IPS-15b (cell line): ENCODE measurements at regions not wholly inside any gene's neighbourhood (a gene's known extent, or its start where the extent isn't known, plus 50 kb on each side); places are given as distances from the start of the nearest gene placed in this dataset.

Experiments
- H3K27me3 ChIP-seq: one replicate; pipeline ENCODE4 v1.6.1; 2013; ENCODE audit warnings: low read length; ENCODE audit not compliant: control insufficient read depth, insufficient read depth
- H3K36me3 ChIP-seq: one replicate; pipeline ENCODE4 v1.6.1; 2013; ENCODE audit warnings: low read length; ENCODE audit not compliant: control insufficient read depth, insufficient read depth
- H3K4me1 ChIP-seq: one replicate; pipeline ENCODE4 v1.6.1; 2013; ENCODE audit warnings: mild to moderate bottlenecking, low read length; ENCODE audit not compliant: control insufficient read depth, insufficient read depth
- H3K4me3 ChIP-seq: one replicate; pipeline ENCODE4 v1.5.1; 2013; ENCODE audit warnings: low read depth, low read length
- H3K9ac ChIP-seq: one replicate; pipeline ENCODE4 v1.6.1; 2013; ENCODE audit warnings: low read depth, mild to moderate bottlenecking, low read length
- H3K9me3 ChIP-seq: one replicate; pipeline ENCODE4 v1.6.1; 2013; ENCODE audit warnings: mild to moderate bottlenecking, low read length; ENCODE audit not compliant: control insufficient read depth, insufficient read depth

DNA sequence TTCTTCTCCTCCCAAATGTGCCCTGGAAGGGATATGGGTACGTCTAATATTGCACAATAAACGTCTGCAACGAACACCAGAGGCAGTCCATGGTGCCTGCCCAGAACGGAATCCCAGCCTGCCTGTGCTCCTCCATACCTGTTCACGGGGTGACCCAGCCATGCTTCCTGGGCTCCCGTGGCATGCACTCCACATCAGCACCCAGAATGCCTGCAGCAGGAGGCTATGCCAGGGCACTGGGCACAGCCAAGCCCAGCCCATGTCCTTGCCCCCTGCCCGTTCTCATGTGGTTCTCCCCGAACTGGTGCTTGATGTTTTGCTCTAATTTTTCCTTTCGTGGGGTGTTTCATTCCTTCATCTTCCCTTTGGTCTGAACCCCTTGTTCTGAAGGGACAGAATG, 404.3 kb downstream of the BCL11B start:
- no peaks in the 10 kb centered on the region for H3K27me3 ChIP-seq
- no peaks in the 10 kb centered on the region for H3K4me1 ChIP-seq
- H3K4me3 ChIP-seq = no peak overlapping the region
- no peaks in the 10 kb centered on the region for H3K9me3 ChIP-seq
- H3K36me3 ChIP-seq = no peaks in the 10 kb centered on the region
- no peak overlapping the region for H3K9ac ChIP-seq

- Histone ChIP-seq H3K9me3 (no peaks in the 10 kb centered on the region), H3K4me3 (no peak overlapping the region), H3K36me3 (no peaks in the 10 kb centered on the region)
Observed at GRCh38 chr14:98868866-98869265, 403.1 kb downstream of the BCL11B start.

GRCh38 chr14:98871796-98872195, 400.2 kb downstream of the BCL11B start:
- Histone ChIP-seq H3K36me3 (no peaks in the 10 kb centered on the region), H3K9me3 (no peaks in the 10 kb centered on the region), H3K9ac (no peak overlapping the region), H3K4me3 (no peak overlapping the region), H3K4me1 (no peaks in the 10 kb centered on the region), H3K27me3 (no peaks in the 10 kb centered on the region)

More at GRCh38 chr14:98868866-98869265, 403.1 kb downstream of the BCL11B start:
- Histone ChIP-seq H3K4me1 (no peaks in the 10 kb centered on the region), H3K9ac (no peak overlapping the region), H3K27me3 (no peaks in the 10 kb centered on the region)

- H3K27me3 ChIP-seq = no peaks in the 10 kb centered on the region
- no peaks in the 10 kb centered on the region for H3K9me3 ChIP-seq
- H3K9ac ChIP-seq = no peak overlapping the region
- H3K4me3 ChIP-seq = no peak overlapping the region
- no peaks in the 10 kb centered on the region for H3K4me1 ChIP-seq
- no peaks in the 10 kb centered on the region for H3K36me3 ChIP-seq
Observed at GRCh38 chr14:98877065-98877464, 394.9 kb downstream of the BCL11B start.

DNA sequence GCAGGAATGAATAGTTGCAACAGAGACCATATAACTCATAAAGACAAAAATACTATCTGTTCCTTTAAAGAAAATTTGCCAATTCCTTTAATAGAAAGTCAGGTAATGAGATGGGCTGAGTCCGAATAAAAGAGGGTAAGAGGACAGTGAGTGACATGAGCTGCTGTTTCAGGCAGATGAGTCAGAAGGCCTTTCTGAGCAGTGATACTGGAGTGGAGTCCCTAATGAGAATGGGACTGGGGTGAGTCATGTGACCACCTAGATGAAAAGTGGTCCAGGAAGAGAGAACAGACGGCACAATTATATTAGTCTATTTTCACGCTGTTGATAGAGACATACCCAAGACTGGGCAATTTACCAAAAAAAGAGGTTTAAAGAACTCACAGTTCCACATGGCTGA, 393.7 kb downstream of the BCL11B start:
- Histone ChIP-seq H3K9me3 (no peaks in the 10 kb centered on the region), H3K9ac (no peak overlapping the region), H3K4me3 (no peak overlapping the region), H3K36me3 (no peaks in the 10 kb centered on the region), H3K27me3 (no peaks in the 10 kb centered on the region), H3K4me1 (no peaks in the 10 kb centered on the region)

- Histone ChIP-seq H3K9me3 (no peaks in the 10 kb centered on the region), H3K9ac (no peak overlapping the region), H3K4me3 (no peak overlapping the region), H3K4me1 (no peaks in the 10 kb centered on the region), H3K36me3 (peaks cover 3% of the 10 kb centered on the region), H3K27me3 (no peaks in the 10 kb centered on the region)
Observed at GRCh38 chr14:98886982-98887381, 385.0 kb downstream of the BCL11B start.

- no peak overlapping the region for H3K9ac ChIP-seq
- peaks cover 3% of the 10 kb centered on the region for H3K36me3 ChIP-seq
- H3K27me3 ChIP-seq = no peaks in the 10 kb centered on the region
- no peaks in the 10 kb centered on the region for H3K4me1 ChIP-seq
- no peaks in the 10 kb centered on the region for H3K9me3 ChIP-seq
- no peak overlapping the region for H3K4me3 ChIP-seq
Observed at GRCh38 chr14:98888281-98888680, 383.7 kb downstream of the BCL11B start.

GRCh38 chr14:98888927-98889835, 382.8 kb downstream of the BCL11B start:
- Histone ChIP-seq H3K27me3 (no peaks in the 10 kb centered on the region), H3K4me1 (no peaks in the 10 kb centered on the region), H3K9ac (no peak overlapping the region), H3K9me3 (no peaks in the 10 kb centered on the region), H3K36me3 (peaks cover 3% of the 10 kb centered on the region), H3K4me3 (no peak overlapping the region)

- no peaks in the 10 kb centered on the region for H3K4me1 ChIP-seq
- no peaks in the 10 kb centered on the region for H3K9me3 ChIP-seq
- H3K9ac ChIP-seq = no peak overlapping the region
- peaks cover 3% of the 10 kb centered on the region for H3K36me3 ChIP-seq
- no peaks in the 10 kb centered on the region for H3K27me3 ChIP-seq
- no peak overlapping the region for H3K4me3 ChIP-seq
Observed at GRCh38 chr14:98889836-98890185, 382.2 kb downstream of the BCL11B start.

DNA sequence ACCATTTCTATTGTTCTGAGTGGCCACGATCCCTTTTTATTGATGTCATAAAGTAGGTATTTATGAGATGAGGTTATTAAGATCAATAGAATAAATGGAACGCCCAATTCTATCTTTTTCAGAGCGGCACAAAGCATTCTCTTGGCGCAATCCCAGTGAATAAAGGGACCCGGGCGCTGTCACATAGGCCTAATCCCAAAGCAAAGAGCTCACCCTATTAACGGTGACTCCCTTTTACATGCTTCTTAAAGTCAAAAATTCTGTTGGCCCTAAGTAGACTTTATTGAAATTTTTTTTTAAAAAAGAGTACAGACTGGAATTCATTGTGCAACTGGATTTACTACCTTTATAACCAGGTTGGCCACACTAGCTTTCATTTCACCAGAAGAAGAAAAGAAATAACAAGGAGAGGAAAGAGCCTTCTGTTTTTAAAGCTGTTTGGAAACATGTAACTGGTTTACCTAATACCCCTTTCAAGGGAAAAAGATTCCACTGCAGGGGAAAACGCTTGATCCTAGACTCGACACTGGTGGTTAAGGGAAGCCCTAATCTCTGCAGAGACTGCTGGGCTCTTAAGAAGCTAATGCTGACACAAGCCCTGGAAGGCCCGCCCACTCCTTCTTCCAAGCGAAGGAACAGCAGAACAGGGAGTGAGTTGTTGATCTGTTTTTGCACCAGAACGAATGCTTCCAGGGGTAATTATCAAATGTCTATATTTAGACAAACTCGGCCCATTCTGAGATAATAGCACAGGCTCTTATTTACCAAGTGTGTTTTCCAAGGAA, 381.2 kb downstream of the BCL11B start:
- Histone ChIP-seq H3K9me3 (no peaks in the 10 kb centered on the region), H3K36me3 (peaks cover 3% of the 10 kb centered on the region), H3K4me3 (no peak overlapping the region), H3K9ac (no peak overlapping the region), H3K4me1 (no peaks in the 10 kb centered on the region), H3K27me3 (no peaks in the 10 kb centered on the region)

DNA sequence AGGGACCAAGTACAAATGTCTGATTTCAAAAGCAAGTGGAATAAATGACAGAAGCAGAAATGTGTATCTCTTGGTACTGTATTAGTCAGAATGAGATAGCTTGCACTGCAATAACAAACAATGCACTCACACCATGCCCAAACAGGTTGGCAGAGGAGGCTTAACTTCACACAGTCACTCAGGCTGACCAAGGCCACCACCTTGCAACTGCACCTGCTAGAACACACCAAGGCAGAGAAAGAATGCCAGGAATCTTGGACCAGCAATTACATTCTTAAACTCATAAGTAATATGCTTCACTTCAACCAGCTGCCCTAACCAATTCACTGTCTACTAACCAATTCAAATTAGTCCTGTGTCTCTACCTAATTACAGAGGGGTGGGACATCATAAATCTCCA, 378.3 kb downstream of the BCL11B start:
- Histone ChIP-seq H3K9me3 (no peaks in the 10 kb centered on the region), H3K4me1 (no peaks in the 10 kb centered on the region), H3K36me3 (peaks cover 3% of the 10 kb centered on the region), H3K9ac (no peak overlapping the region), H3K4me3 (no peak overlapping the region), H3K27me3 (no peaks in the 10 kb centered on the region)

DNA sequence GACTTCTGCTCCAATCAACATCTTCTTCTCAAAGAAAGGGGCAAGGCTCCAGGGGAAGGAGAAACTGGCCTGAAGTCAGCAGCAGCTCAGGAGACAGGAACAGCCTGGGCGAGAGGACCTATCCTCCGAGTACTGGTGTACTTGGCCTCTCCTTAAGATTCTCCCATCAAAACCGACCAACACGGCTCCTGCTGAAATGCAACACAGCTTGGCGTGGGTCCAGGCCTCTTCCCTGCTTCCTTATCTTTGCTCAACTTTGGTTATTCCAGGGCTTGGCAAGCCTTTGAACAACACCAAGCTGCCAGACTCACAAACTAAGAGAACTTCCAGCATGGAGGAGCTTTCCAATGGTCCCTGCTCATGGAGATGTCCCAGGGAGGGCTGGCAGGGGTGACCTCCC, 377.4 kb downstream of the BCL11B start:
- no peak overlapping the region for H3K4me3 ChIP-seq
- no peak overlapping the region for H3K9ac ChIP-seq
- H3K27me3 ChIP-seq = no peaks in the 10 kb centered on the region
- H3K4me1 ChIP-seq = no peaks in the 10 kb centered on the region
- H3K9me3 ChIP-seq = no peaks in the 10 kb centered on the region
- peaks cover under 1% of the 10 kb centered on the region for H3K36me3 ChIP-seq
